Gastroesophageal sphincter (tissue), 4 donors: ENCODE measurements at regions not wholly inside any gene's neighbourhood (a gene's known extent, or its start where the extent isn't known, plus 50 kb on each side); places are given as distances from the start of the nearest gene placed in this dataset.
"Not testable (repeated sequence)": the region's sequence is repeated elsewhere in the genome, so short reads cannot be mapped to it uniquely, and the experiment has no call there.

Source experiments
- ATAC-seq: fragments of 150-250 bp; one replicate; pipeline ENCODE4 v1.9.1; 2016; ENCODE audit warnings: mild to moderate bottlenecking, moderate library complexity
- H3K27ac ChIP-seq, 4 donors: fragments of 200-600 bp; sonication (generic) in 3 of 4; 1 replicate in 3 of 4; 2 replicates in 1 of 4; pipeline ENCODE4 v1.5.1; 2016 to 2019
- H3K27me3 ChIP-seq: fragments of 200-600 bp; sonication (generic); one replicate; pipeline ENCODE4 v1.5.1; 2019
- H3K36me3 ChIP-seq, 2 donors: fragments of 200-600 bp; sonication (generic); one replicate each; pipeline ENCODE4 v1.5.1; 2019; ENCODE audit warnings: control low read depth in 1 of 2
- H3K4me1 ChIP-seq, 3 donors: fragments of 200-600 bp; sonication (generic); 1 replicate in 2 of 3; 2 replicates in 1 of 3; pipeline ENCODE4 v1.5.1; 2016 to 2019; ENCODE audit warnings: control low read depth in 2 of 3
- H3K4me3 ChIP-seq, 2 donors: fragments of 200-600 bp; sonication (generic); one replicate each; pipeline ENCODE4 v1.5.1; 2019; ENCODE audit warnings: mild to moderate bottlenecking in 1 of 2, moderate library complexity in 1 of 2
- H3K9me3 ChIP-seq, 3 donors: fragments of 200-600 bp; sonication (generic); one replicate each; pipeline ENCODE4 v1.5.1; 2017 to 2019; ENCODE audit warnings: control low read depth in 2 of 3
- CTCF ChIP-seq, 4 experiments: fragments of 200-600 bp in 2 of 4; fragments of 450-650 bp in 2 of 4; sonication (generic) in 1 of 4; IDR thresholded peaks; one replicate each; pipeline ENCODE4 v1.5.1; 2017 to 2019; ENCODE audit warnings: antibody characterized with exemption in 4 of 4, mild to moderate bottlenecking in 2 of 4, moderate library complexity in 2 of 4
- EP300 ChIP-seq: sonication (generic); formaldehyde crosslinking; IDR thresholded peaks from one replicate; pipeline ENCODE4 v1.6.1; 2017; ENCODE audit warnings: antibody characterized with exemption, mild to moderate bottlenecking
- POLR2A ChIP-seq, 2 donors: fragments of 450-650 bp; IDR thresholded peaks; one replicate each; pipeline ENCODE4 v1.6.1; 2017; ENCODE audit warnings: antibody characterized with exemption in 2 of 2, mild to moderate bottlenecking in 2 of 2, moderate library complexity in 1 of 2
- POLR2AphosphoS5 ChIP-seq: sonication (generic); formaldehyde crosslinking; IDR thresholded peaks from one replicate; pipeline ENCODE4 v1.6.1; 2017; ENCODE audit warnings: antibody characterized with exemption
- WGBS, 2 donors: methylation state at CpG; one replicate each; pipeline ENCODE4 v1.1.5; 2018; ENCODE audit warnings: low coverage in 1 of 2; 5-methylcytosine and 5-hydroxymethylcytosine counted together

DNA sequence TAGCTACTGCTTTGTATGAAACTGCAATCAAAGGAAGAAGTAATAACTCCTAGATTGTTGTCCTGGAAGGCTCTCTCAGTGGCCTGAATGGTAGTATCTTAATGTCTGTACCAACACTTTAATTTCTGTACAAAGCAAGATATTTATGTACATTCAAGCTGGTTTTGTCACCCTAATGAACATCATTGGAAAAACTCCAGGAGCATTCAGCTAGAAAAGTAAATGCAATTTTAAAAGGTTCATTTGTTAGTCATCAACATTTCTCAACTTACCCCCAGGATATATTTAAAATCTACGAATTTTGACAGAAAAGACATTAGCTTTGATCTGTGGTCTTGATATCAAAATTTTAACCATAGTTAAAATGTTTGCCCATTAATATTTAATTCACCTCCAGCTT, 80.0 kb upstream of the FGF13 start:
- Histone ChIP-seq H3K4me3 (no peak overlapping the region), H3K27ac (no peak overlapping the region), H3K36me3 (no peaks in the 10 kb centered on the region), H3K9me3 (no peaks in the 10 kb centered on the region), H3K4me1 (no peaks in the 10 kb centered on the region), H3K27me3 (no peaks in the 10 kb centered on the region)
- 29 to 46% methylated on average over 1 of the region's 1 CpG for WGBS, 2 donors
- TF ChIP-seq POLR2A (IDR thresholded peaks at IDR 0.05) (no peak), POLR2AphosphoS5 (no peak), EP300 (no peak), CTCF (IDR thresholded peaks at IDR 0.05) (no peak)
- ATAC-seq, result no peak

GRCh38 chrX:138788771-138789170, 77.3 kb upstream of the FGF13 start:
- no peak overlapping the region for H3K4me3 ChIP-seq
- no peaks in the 10 kb centered on the region for H3K9me3 ChIP-seq
- no peaks in the 10 kb centered on the region for H3K36me3 ChIP-seq
- H3K4me1 ChIP-seq, result no peaks in the 10 kb centered on the region
- TF ChIP-seq POLR2A (IDR thresholded peaks at IDR 0.05), result no peak
- no peak for TF ChIP-seq CTCF (IDR thresholded peaks at IDR 0.05)
- TF ChIP-seq EP300, result no peak
- TF ChIP-seq POLR2AphosphoS5, result no peak
- no peak for ATAC-seq
- no peaks in the 10 kb centered on the region for H3K27me3 ChIP-seq
- H3K27ac ChIP-seq, result no peak overlapping the region

DNA sequence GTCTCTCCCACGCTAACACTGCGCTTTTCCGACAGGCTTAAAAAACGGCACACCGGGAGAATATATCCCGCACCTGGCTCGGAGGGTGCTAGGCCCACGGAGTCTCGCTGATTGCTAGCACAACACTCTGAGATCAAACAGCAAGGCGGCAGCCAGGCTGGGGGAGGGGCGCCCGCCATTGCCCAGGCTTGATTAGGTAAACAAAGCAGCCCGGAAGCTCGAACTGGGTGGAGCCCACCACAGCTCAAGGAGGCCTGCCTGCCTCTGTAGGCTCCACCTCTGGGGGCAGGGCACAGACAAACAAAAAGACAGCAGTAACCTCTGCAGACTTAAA, 67.0 kb upstream of the FGF13 start:
- not testable (repeated sequence) for H3K9me3 ChIP-seq, H3K4me1 ChIP-seq, ATAC-seq, H3K27ac ChIP-seq, H3K36me3 ChIP-seq, H3K4me3 ChIP-seq, H3K27me3 ChIP-seq
- no CpG with 5 or more reads among the region's 14 CpGs for WGBS, 2 donors

DNA sequence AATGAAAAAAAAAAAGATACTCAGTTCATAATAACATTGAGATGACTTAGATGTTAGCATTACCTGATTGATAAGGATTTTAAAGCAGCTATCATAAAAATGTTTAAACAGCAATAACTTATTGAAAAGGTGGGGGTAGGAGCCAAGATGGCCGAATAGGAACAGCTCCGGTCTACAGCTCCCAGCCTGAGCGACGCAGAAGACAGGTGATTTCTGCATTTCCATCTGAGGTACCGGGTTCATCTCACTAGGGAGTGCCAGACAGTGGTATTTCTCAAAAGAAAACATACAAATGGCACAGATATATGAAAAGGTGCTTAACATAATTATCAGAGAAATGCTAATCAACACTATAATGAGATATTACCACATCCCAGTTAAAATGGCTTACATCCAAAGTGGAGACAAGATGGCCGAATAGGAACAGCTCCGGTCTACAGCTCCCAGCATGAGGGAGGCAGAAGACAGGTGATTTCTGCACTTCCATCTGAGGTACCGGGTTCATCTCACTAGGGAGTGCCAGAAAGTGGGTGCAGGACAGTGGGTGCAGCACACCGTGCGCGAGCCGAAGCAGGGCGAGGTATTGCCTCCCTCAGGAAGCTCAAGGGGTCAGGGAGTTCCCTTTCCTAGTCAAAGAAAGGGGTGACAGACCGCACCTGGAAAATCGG, 66.5 kb upstream of the FGF13 start:
- 82 to 97% methylated on average over 4 to 5 of the region's 15 CpGs for WGBS, 2 donors
- H3K4me3 ChIP-seq, H3K36me3 ChIP-seq, H3K27ac ChIP-seq, H3K9me3 ChIP-seq, H3K27me3 ChIP-seq, H3K4me1 ChIP-seq, ATAC-seq: not testable (repeated sequence)

GRCh38 chrX:138777230-138777629, 65.7 kb upstream of the FGF13 start:
- Histone ChIP-seq H3K9me3 (no peaks in the 10 kb centered on the region), H3K36me3 (no peaks in the 10 kb centered on the region), H3K27me3 (no peaks in the 10 kb centered on the region), H3K4me1 (no peaks in the 10 kb centered on the region), H3K27ac (no peak overlapping the region), H3K4me3 (no peak overlapping the region)
- TF ChIP-seq POLR2A (IDR thresholded peaks at IDR 0.05) (no peak), CTCF (IDR thresholded peaks at IDR 0.05) (no peak), POLR2AphosphoS5 (no peak), EP300 (no peak)
- WGBS, 2 donors, result 76% methylated on average over 2 of the region's 3 CpGs; no CpG with 5 or more reads in 1 of the 2 donors
- no peak for ATAC-seq

- no peaks in the 10 kb centered on the region for H3K27me3 ChIP-seq
- no peaks in the 10 kb centered on the region for H3K36me3 ChIP-seq
- no peaks in the 10 kb centered on the region for H3K9me3 ChIP-seq
- H3K27ac ChIP-seq, result no peak overlapping the region
- H3K4me1 ChIP-seq, result no peaks in the 10 kb centered on the region
- WGBS, 2 donors, result 1 to 22% methylated on average over 5 of the region's 5 CpGs
- H3K4me3 ChIP-seq, result no peak overlapping the region
- TF ChIP-seq CTCF (IDR thresholded peaks at IDR 0.05), result peak in 2 of 4 experiments; percentile 32 to 54
- TF ChIP-seq POLR2AphosphoS5, result no peak
- ATAC-seq, result no peak
Measured at GRCh38 chrX:138775517-138775916, 64.0 kb upstream of the FGF13 start.
